CMK (cell line): ENCODE measurements at regions not wholly inside any gene's neighbourhood (a gene's known extent, or its start where the extent isn't known, plus 50 kb on each side); places are given as distances from the start of the nearest gene placed in this dataset.
A peak's percentile ranks its signal among the peaks of the same experiment; 100 is the strongest.

ENCODE experiments used
- DNase-seq: peaks from one replicate; pipeline ENCODE4 v3.0.0-alpha.2; 2010; ENCODE audit warnings: low read depth

GRCh38 chr15:98455904-98456303 is 192.4 kb upstream of the IGF1R start:
- no peak for DNase-seq

- no peak for DNase-seq
Measured at GRCh38 chr15:98476559-98476958, 171.8 kb upstream of the IGF1R start.

GRCh38 chr15:98480844-98481243 is 167.5 kb upstream of the IGF1R start:
- no peak for DNase-seq

GRCh38 chr15:98483575-98484130 is 164.7 kb upstream of the IGF1R start:
- DNase-seq = no peak

GRCh38 chr15:98484914-98485313 is 163.4 kb upstream of the IGF1R start:
- no peak for DNase-seq

GRCh38 chr15:98485451-98485850 is 162.9 kb upstream of the IGF1R start:
- no peak for DNase-seq

GRCh38 chr15:98493966-98494511 is 154.3 kb upstream of the IGF1R start:
- no peak for DNase-seq

GRCh38 chr15:98501192-98501591 is 147.1 kb upstream of the IGF1R start:
- DNase-seq = no peak

- no peak for DNase-seq
Measured at GRCh38 chr15:98501632-98502031, 146.7 kb upstream of the IGF1R start.

GRCh38 chr15:98503970-98504369 is 144.4 kb upstream of the IGF1R start:
- DNase-seq = peak; percentile 40

- DNase-seq = no peak
Measured at GRCh38 chr15:98504998-98505397, 143.3 kb upstream of the IGF1R start.

GRCh38 chr15:98505611-98506031 is 142.7 kb upstream of the IGF1R start:
- DNase-seq = no peak

GRCh38 chr15:98506172-98506571 is 142.2 kb upstream of the IGF1R start:
- DNase-seq = no peak

GRCh38 chr15:98506711-98507110 is 141.6 kb upstream of the IGF1R start:
- DNase-seq = no peak

GRCh38 chr15:98513428-98513986 is 134.8 kb upstream of the IGF1R start:
- no peak for DNase-seq

- DNase-seq = no peak
Measured at GRCh38 chr15:98514034-98514622, 134.2 kb upstream of the IGF1R start.

GRCh38 chr15:98518823-98519561 is 129.3 kb upstream of the IGF1R start:
- DNase-seq = peak; percentile 49

- DNase-seq = no peak
Measured at GRCh38 chr15:98519767-98520550, 128.4 kb upstream of the IGF1R start.

- DNase-seq = no peak
Measured at GRCh38 chr15:98522127-98522526, 126.2 kb upstream of the IGF1R start.

GRCh38 chr15:98523912-98524662 is 124.3 kb upstream of the IGF1R start:
- DNase-seq = no peak
